ENCODE measurements at regions not wholly inside any gene's neighbourhood (a gene's known extent, or its start where the extent isn't known, plus 50 kb on each side); places are given as distances from the start of the nearest gene placed in this dataset.

GRCh38 chr12:91786499-91787272 lies 359.0 kb downstream of the BTG1 start:
- TF ChIP-seq, protein P1, sequence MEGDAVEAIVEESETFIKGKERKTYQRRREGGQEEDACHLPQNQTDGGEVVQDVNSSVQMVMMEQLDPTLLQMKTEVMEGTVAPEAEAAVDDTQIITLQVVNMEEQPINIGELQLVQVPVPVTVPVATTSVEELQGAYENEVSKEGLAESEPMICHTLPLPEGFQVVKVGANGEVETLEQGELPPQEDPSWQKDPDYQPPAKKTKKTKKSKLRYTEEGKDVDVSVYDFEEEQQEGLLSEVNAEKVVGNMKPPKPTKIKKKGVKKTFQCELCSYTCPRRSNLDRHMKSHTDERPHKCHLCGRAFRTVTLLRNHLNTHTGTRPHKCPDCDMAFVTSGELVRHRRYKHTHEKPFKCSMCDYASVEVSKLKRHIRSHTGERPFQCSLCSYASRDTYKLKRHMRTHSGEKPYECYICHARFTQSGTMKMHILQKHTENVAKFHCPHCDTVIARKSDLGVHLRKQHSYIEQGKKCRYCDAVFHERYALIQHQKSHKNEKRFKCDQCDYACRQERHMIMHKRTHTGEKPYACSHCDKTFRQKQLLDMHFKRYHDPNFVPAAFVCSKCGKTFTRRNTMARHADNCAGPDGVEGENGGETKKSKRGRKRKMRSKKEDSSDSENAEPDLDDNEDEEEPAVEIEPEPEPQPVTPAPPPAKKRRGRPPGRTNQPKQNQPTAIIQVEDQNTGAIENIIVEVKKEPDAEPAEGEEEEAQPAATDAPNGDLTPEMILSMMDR (conservative IDR thresholded peaks at IDR 0.05; ENCODE audit: low read depth, low read length), result no peak
- no peak for TF ChIP-seq EZH2 (IDR thresholded peaks at IDR 0.05; ENCODE audit: borderline replicate concordance, low read depth, low read length, poor library complexity, severe bottlenecking)

Data from A673 (cell line).